Left ventricle myocardium inferior (tissue), 1 donor: ENCODE measurements at regions not wholly inside any gene's neighbourhood (a gene's known extent, or its start where the extent isn't known, plus 50 kb on each side); places are given as distances from the start of the nearest gene placed in this dataset.

Experiments
- DNase-seq: peaks from one replicate; pipeline ENCODE4 v3.0.0-alpha.2; 2020
- H3K27ac ChIP-seq: fragments of 200-600 bp; replicated peaks from 2 replicates; pipeline ENCODE4 v1.8.0; 2021
- H3K27me3 ChIP-seq: fragments of 200-600 bp; 2 replicates; pipeline ENCODE4 v1.8.0; 2021; ENCODE audit warnings: low read depth
- H3K36me3 ChIP-seq: fragments of 200-600 bp; 2 replicates; pipeline ENCODE4 v1.8.0; 2021
- H3K4me1 ChIP-seq: fragments of 200-600 bp; 2 replicates; pipeline ENCODE4 v1.8.0; 2021
- H3K4me3 ChIP-seq: fragments of 200-600 bp; 2 replicates; pipeline ENCODE4 v1.8.0; 2021; ENCODE audit warnings: mild to moderate bottlenecking, moderate library complexity
- H3K9me3 ChIP-seq: fragments of 200-600 bp; replicated peaks from 2 replicates; pipeline ENCODE4 v1.8.0; 2021
- CTCF ChIP-seq: fragments of 200-600 bp; IDR thresholded peaks from 2 replicates; pipeline ENCODE4 v1.8.0; 2021; ENCODE audit warnings: antibody characterized with exemption, mild to moderate bottlenecking, borderline replicate concordance
- intact Hi-C: fragments of 100-400 bp; cut with micrococcal nuclease; formaldehyde crosslinking; loops from one replicate; pipeline ENCODE4 v1.11.0; 2022
- donor health status: DM: no; HTN: yes; CAD: no; lungs with severe emphysema.

GRCh38 chr6:98014442-98015201 is 731.6 kb upstream of the MMS22L start:
- no peaks in the 10 kb centered on the region for H3K9me3 ChIP-seq
- no peak for TF ChIP-seq CTCF
- intact Hi-C loops = no loop called here
- no peak overlapping the region for H3K27ac ChIP-seq
- DNase-seq = no peak
- H3K27me3 ChIP-seq = no peaks in the 10 kb centered on the region
- H3K36me3 ChIP-seq = no peaks in the 10 kb centered on the region
- H3K4me3 ChIP-seq = no peak overlapping the region
- H3K4me1 ChIP-seq = no peaks in the 10 kb centered on the region

- no peaks in the 10 kb centered on the region for H3K36me3 ChIP-seq
- H3K27ac ChIP-seq = no peak overlapping the region
- no peak overlapping the region for H3K4me3 ChIP-seq
- DNase-seq = no peak
- no peak for TF ChIP-seq CTCF
- intact Hi-C loops = no loop called here
- no peaks in the 10 kb centered on the region for H3K4me1 ChIP-seq
- H3K9me3 ChIP-seq = no peaks in the 10 kb centered on the region
- no peaks in the 10 kb centered on the region for H3K27me3 ChIP-seq
Observed at GRCh38 chr6:98016565-98016964, 733.5 kb upstream of the MMS22L start.

GRCh38 chr6:98020222-98020621 is 737.2 kb upstream of the MMS22L start:
- H3K27me3 ChIP-seq = no peaks in the 10 kb centered on the region
- no peaks in the 10 kb centered on the region for H3K36me3 ChIP-seq
- no peaks in the 10 kb centered on the region for H3K9me3 ChIP-seq
- no peaks in the 10 kb centered on the region for H3K4me1 ChIP-seq
- no peak overlapping the region for H3K27ac ChIP-seq
- intact Hi-C loops = no loop called here
- DNase-seq = no peak
- no peak overlapping the region for H3K4me3 ChIP-seq
- TF ChIP-seq CTCF = no peak

DNA sequence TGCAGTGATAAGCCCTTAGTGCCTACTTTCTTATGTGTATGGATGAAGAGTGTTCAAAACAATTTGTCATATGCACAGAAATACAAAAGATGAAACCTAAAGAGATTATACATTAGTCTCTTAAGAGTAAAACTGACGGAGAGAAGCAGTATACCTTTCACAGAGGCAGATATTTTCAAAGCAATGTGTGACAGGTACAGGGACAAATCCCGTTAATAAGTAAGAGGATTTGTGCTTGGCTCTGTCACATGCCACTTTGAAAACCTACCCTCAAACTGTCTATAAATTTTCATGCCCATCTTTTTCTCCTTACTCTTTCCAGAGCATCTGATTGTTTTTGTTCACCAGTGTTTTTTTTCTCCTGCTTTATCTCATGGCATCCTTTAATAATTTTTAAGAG is 741.3 kb upstream of the MMS22L start:
- no peak overlapping the region for H3K27ac ChIP-seq
- no peak for DNase-seq
- H3K36me3 ChIP-seq = no peaks in the 10 kb centered on the region
- no peaks in the 10 kb centered on the region for H3K9me3 ChIP-seq
- TF ChIP-seq CTCF = no peak
- no peak overlapping the region for H3K4me3 ChIP-seq
- intact Hi-C loops = no loop called here
- H3K4me1 ChIP-seq = no peaks in the 10 kb centered on the region
- H3K27me3 ChIP-seq = no peaks in the 10 kb centered on the region

DNA sequence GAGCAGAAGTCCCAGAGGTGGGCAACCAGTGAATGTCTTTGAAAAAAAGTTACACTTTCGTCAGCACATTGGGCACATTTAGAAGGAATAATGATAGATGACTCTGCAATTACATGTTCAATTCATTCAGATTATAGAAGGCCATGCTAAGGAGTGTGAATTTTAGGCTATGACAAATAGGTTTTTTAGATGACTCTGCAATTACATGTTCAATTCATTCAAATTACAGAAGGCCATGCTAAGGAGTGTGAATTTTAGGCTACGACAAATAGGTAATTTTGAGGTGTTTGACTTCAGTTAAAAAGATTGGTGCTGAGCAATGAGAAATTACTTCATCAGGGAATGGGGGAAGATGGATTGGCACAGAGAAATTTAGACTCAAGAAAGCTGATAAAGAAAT is 744.9 kb upstream of the MMS22L start:
- Histone ChIP-seq H3K9me3 (no peaks in the 10 kb centered on the region), H3K27ac (no peak overlapping the region), H3K4me1 (no peaks in the 10 kb centered on the region), H3K27me3 (no peaks in the 10 kb centered on the region), H3K4me3 (no peak overlapping the region), H3K36me3 (no peaks in the 10 kb centered on the region)
- intact Hi-C loops = no loop called here
- TF ChIP-seq CTCF = no peak
- no peak for DNase-seq
